ENCODE measurements at regions not wholly inside any gene's neighbourhood (a gene's known extent, or its start where the extent isn't known, plus 50 kb on each side); places are given as distances from the start of the nearest gene placed in this dataset.

- Histone ChIP-seq H3K27me3 (no peaks in the 10 kb centered on the region), H3K4me3 (no peak overlapping the region), H3K9me3 (no peaks in the 10 kb centered on the region), H3K4me1 (ENCODE audit: insufficient read depth) (no peaks in the 10 kb centered on the region), H3K27ac (no peak overlapping the region), H3K36me3 (no peaks in the 10 kb centered on the region)
- no peak for TF ChIP-seq POLR2A (IDR thresholded peaks at IDR 0.05)
- TF ChIP-seq CTCF (IDR thresholded peaks at IDR 0.05) = no peak
- no peak for TF ChIP-seq EP300 (IDR thresholded peaks at IDR 0.05)
- DNase-seq = no peak
- intact Hi-C loops (cut with DNase I) = no loop called here
- WGBS, 3 donors = 63 to 75% (median 65%) methylated on average over 8 of the region's 8 CpGs
Measured at GRCh38 chr9:95620722-95621121, 104.0 kb upstream of the PTCH1 start.

- Histone ChIP-seq H3K27me3 (no peaks in the 10 kb centered on the region), H3K4me3 (no peak overlapping the region), H3K4me1 (ENCODE audit: insufficient read depth) (no peaks in the 10 kb centered on the region), H3K27ac (no peak overlapping the region), H3K36me3 (no peaks in the 10 kb centered on the region), H3K9me3 (no peaks in the 10 kb centered on the region)
- TF ChIP-seq CTCF (IDR thresholded peaks at IDR 0.05) (no peak), POLR2A (IDR thresholded peaks at IDR 0.05) (no peak), EP300 (IDR thresholded peaks at IDR 0.05) (no peak)
- WGBS, 3 donors = 52 to 75% (median 56%) methylated on average over 10 of the region's 10 CpGs
- no peak for DNase-seq
- intact Hi-C loops (cut with DNase I) = no loop called here
Measured at GRCh38 chr9:95620314-95620713, 103.5 kb upstream of the PTCH1 start.

- WGBS, 3 donors = 91 to 94% (median 92%) methylated on average over 8 of the region's 8 CpGs
- Histone ChIP-seq H3K36me3 (no peaks in the 10 kb centered on the region), H3K4me1 (ENCODE audit: insufficient read depth) (no peaks in the 10 kb centered on the region), H3K4me3 (no peak overlapping the region), H3K27ac (no peak overlapping the region), H3K9me3 (no peaks in the 10 kb centered on the region), H3K27me3 (no peaks in the 10 kb centered on the region)
- intact Hi-C loops (cut with DNase I) = no loop called here
- no peak for DNase-seq
- TF ChIP-seq EP300 (IDR thresholded peaks at IDR 0.05) (no peak), CTCF (IDR thresholded peaks at IDR 0.05) (no peak), POLR2A (IDR thresholded peaks at IDR 0.05) (no peak)
Measured at GRCh38 chr9:95615246-95615645, 98.5 kb upstream of the PTCH1 start.

GRCh38 chr9:95613670-95614069, 96.9 kb upstream of the PTCH1 start:
- H3K27me3 ChIP-seq = no peaks in the 10 kb centered on the region
- WGBS, 3 donors = 91 to 95% (median 93%) methylated on average over 3 of the region's 3 CpGs
- H3K9me3 ChIP-seq = no peaks in the 10 kb centered on the region
- DNase-seq = no peak
- no peak overlapping the region for H3K27ac ChIP-seq
- intact Hi-C loops (cut with DNase I) = no loop called here
- TF ChIP-seq CTCF (IDR thresholded peaks at IDR 0.05) (no peak), EP300 (IDR thresholded peaks at IDR 0.05) (no peak), POLR2A (IDR thresholded peaks at IDR 0.05) (no peak)
- no peak overlapping the region for H3K4me3 ChIP-seq
- no peaks in the 10 kb centered on the region for H3K4me1 ChIP-seq (ENCODE audit: insufficient read depth)
- H3K36me3 ChIP-seq = no peaks in the 10 kb centered on the region

- DNase-seq = no peak
- H3K9me3 ChIP-seq = no peaks in the 10 kb centered on the region
- intact Hi-C loops (cut with DNase I) = no loop called here
- no peaks in the 10 kb centered on the region for H3K36me3 ChIP-seq
- 62 to 64% (median 62%) methylated on average over 5 of the region's 5 CpGs for WGBS, 3 donors
- no peaks in the 10 kb centered on the region for H3K27me3 ChIP-seq
- H3K4me1 ChIP-seq (ENCODE audit: insufficient read depth) = peaks cover 3% of the 10 kb centered on the region
- TF ChIP-seq CTCF (IDR thresholded peaks at IDR 0.05) (no peak), POLR2A (IDR thresholded peaks at IDR 0.05) (no peak), EP300 (IDR thresholded peaks at IDR 0.05) (no peak)
- H3K4me3 ChIP-seq = no peak overlapping the region
- no peak overlapping the region for H3K27ac ChIP-seq
Measured at GRCh38 chr9:95611354-95611753, 94.6 kb upstream of the PTCH1 start.
